ENCODE measurements at regions not wholly inside any gene's neighbourhood (a gene's known extent, or its start where the extent isn't known, plus 50 kb on each side); places are given as distances from the start of the nearest gene placed in this dataset.

GRCh38 chr22:27408068-27408467 lies 393.5 kb downstream of the MN1 start:
- Histone ChIP-seq H3K4me1 (ENCODE audit: control insufficient read depth in 2 of 2, insufficient read depth in 2 of 2, low read length in 2 of 2) (no peaks in the 10 kb centered on the region), H3K9me3 (ENCODE audit: control extremely low read depth in 1 of 3, control insufficient read depth in 2 of 3, insufficient read depth in 1 of 3, low read length in 2 of 3) (peaks cover 0 to 22% (median 0%) of the 10 kb centered on the region in 3 donors), H3K4me2 (replicated peaks; ENCODE audit: low read depth, low read length, poor library complexity, severe bottlenecking) (no peak overlapping the region), H3K79me2 (ENCODE audit: control insufficient read depth, insufficient read depth, low read length) (no peaks in the 10 kb centered on the region), H3K36me3 (replicated peaks in 1 of 2; ENCODE audit: control extremely low read depth in 1 of 2, control insufficient read depth in 1 of 2, extremely low read depth in 1 of 2, insufficient read depth in 2 of 2, low read length in 1 of 2) (no peaks in the 10 kb centered on the region), H4K20me1 (ENCODE audit: control insufficient read depth, insufficient read depth, low read length, poor library complexity, severe bottlenecking) (no peaks in the 10 kb centered on the region), H3K27ac (ENCODE audit: low read length in 2 of 2) (no peak overlapping the region), H3K4me3 (ENCODE audit: control extremely low read depth in 1 of 5, extremely low read depth in 1 of 5, insufficient read depth in 1 of 5, low read depth in 2 of 5, low read length in 4 of 5) (no peak overlapping the region), H3K27me3 (replicated peaks in 1 of 4; ENCODE audit: control extremely low read depth in 1 of 4, control insufficient read depth in 3 of 4, insufficient read depth in 4 of 4, low read length in 3 of 4) (peaks cover 0 to 7% (median 0%) of the 10 kb centered on the region in 4 experiments), H3K9ac (ENCODE audit: low read length) (no peak overlapping the region), H2AFZ (ENCODE audit: insufficient read depth, low read depth, low read length, poor library complexity, severe bottlenecking) (no peak overlapping the region)
- ChIA-PET POLR2A (no interaction called here), CTCF (no interaction called here)
- DNase-seq (no peak), ATAC-seq (ENCODE audit: low read depth) (no peak)
- 62% methylated on average over 2 of the region's 2 CpGs for WGBS (ENCODE audit: insufficient coverage)
- H3K27ac Mint-ChIP-seq: no peak overlapping the region
- no peaks in the 10 kb centered on the region for H3K4me1 Mint-ChIP-seq
- no peak overlapping the region for H3K4me3 Mint-ChIP-seq
- peaks cover 9% of the 10 kb centered on the region for H3K27me3 Mint-ChIP-seq
- intact Hi-C loops (cut with micrococcal nuclease): no loop called here
- H3K9me3 Mint-ChIP-seq (ENCODE audit: insufficient read depth): peaks cover 1% of the 10 kb centered on the region
- no peak for TF ChIP-seq CTCF (IDR thresholded peaks at IDR 0.05)
- no peak for TF ChIP-seq EZH2 (IDR thresholded peaks at IDR 0.05; ENCODE audit: borderline replicate concordance, insufficient read depth, low read depth, low read length, poor library complexity, severe bottlenecking)

DNA sequence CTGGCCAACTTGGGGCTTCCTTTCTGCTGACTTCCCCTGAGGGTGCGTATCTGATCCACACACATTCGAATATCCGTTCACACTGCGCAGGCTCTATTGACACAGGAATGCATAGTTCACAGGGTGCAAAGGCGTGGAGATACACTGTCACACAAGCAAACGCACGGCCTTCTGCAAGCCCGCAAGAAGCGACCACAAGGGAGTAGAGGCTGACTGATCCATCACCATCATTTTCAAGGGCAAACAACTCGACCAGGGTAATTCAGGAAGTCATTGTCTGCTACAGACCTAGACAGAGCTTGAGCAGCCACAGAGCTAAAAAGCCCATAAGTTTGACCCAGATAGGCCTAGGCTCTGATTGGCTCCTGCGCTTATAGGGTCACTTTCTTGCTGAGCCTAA lies 392.3 kb downstream of the MN1 start:
- Mint-ChIP-seq H3K4me3 (no peak overlapping the region), H3K27ac (no peak overlapping the region), H3K27me3 (peaks cover 9% of the 10 kb centered on the region), H3K9me3 (ENCODE audit: insufficient read depth) (peaks cover 1% of the 10 kb centered on the region), H3K4me1 (no peaks in the 10 kb centered on the region)
- no peak overlapping the region for H3K4me2 ChIP-seq (replicated peaks; ENCODE audit: low read depth, low read length, poor library complexity, severe bottlenecking)
- H3K9me3 ChIP-seq (ENCODE audit: control extremely low read depth in 1 of 3, control insufficient read depth in 2 of 3, insufficient read depth in 1 of 3, low read length in 2 of 3): peaks cover 0 to 18% (median 0%) of the 10 kb centered on the region in 3 donors
- H3K79me2 ChIP-seq (ENCODE audit: control insufficient read depth, insufficient read depth, low read length): no peaks in the 10 kb centered on the region
- no peaks in the 10 kb centered on the region for H4K20me1 ChIP-seq (ENCODE audit: control insufficient read depth, insufficient read depth, low read length, poor library complexity, severe bottlenecking)
- no peaks in the 10 kb centered on the region for H3K36me3 ChIP-seq (replicated peaks in 1 of 2; ENCODE audit: control extremely low read depth in 1 of 2, control insufficient read depth in 1 of 2, extremely low read depth in 1 of 2, insufficient read depth in 2 of 2, low read length in 1 of 2)
- no peaks in the 10 kb centered on the region for H3K4me1 ChIP-seq (ENCODE audit: control insufficient read depth in 2 of 2, insufficient read depth in 2 of 2, low read length in 2 of 2)
- intact Hi-C loops (cut with micrococcal nuclease): no loop called here
- peaks cover 0 to 8% (median 0%) of the 10 kb centered on the region in 4 experiments for H3K27me3 ChIP-seq (replicated peaks in 1 of 4; ENCODE audit: control extremely low read depth in 1 of 4, control insufficient read depth in 3 of 4, insufficient read depth in 4 of 4, low read length in 3 of 4)
- no peak for ATAC-seq (ENCODE audit: low read depth)
- H2AFZ ChIP-seq (ENCODE audit: insufficient read depth, low read depth, low read length, poor library complexity, severe bottlenecking): no peak overlapping the region
- CTCF ChIA-PET: no interaction called here
- H3K27ac ChIP-seq (ENCODE audit: low read length in 2 of 2): no peak overlapping the region
- no peak for TF ChIP-seq EZH2 (IDR thresholded peaks at IDR 0.05; ENCODE audit: borderline replicate concordance, insufficient read depth, low read depth, low read length, poor library complexity, severe bottlenecking)
- no peak for TF ChIP-seq CTCF (IDR thresholded peaks at IDR 0.05)
- H3K9ac ChIP-seq (ENCODE audit: low read length): no peak overlapping the region
- DNase-seq: no peak
- POLR2A ChIA-PET: no interaction called here
- H3K4me3 ChIP-seq (ENCODE audit: control extremely low read depth in 1 of 5, extremely low read depth in 1 of 5, insufficient read depth in 1 of 5, low read depth in 2 of 5, low read length in 4 of 5): no peak overlapping the region
- 80% methylated on average over 10 of the region's 11 CpGs for WGBS (ENCODE audit: insufficient coverage)
